CD14-positive monocyte (primary cell): ENCODE measurements at regions not wholly inside any gene's neighbourhood (a gene's known extent, or its start where the extent isn't known, plus 50 kb on each side); places are given as distances from the start of the nearest gene placed in this dataset.

Source experiments
- DNase-seq, 3 donors: peaks; one replicate each; pipeline ENCODE4 v3.0.0-alpha.2; 2011 to 2022
- H2AFZ ChIP-seq: 2 replicates; pipeline ENCODE4 v1.6.0; 2012; ENCODE audit warnings: mild to moderate bottlenecking, low read depth, low read length, inconsistent platforms; ENCODE audit not compliant: insufficient read depth, poor library complexity, severe bottlenecking
- H3K27ac ChIP-seq, 2 donors: 1 replicate in 1 of 2; 2 replicates in 1 of 2; pipeline ENCODE4 v1.5.1; 2012 to 2013; ENCODE audit warnings: low read length in 2 of 2, control low read depth in 1 of 2, inconsistent platforms in 1 of 2, low read depth in 1 of 2, mild to moderate bottlenecking in 1 of 2
- H3K27me3 ChIP-seq, 2 donors: one replicate each; pipeline versions ENCODE4 v1.6.0 to v1.6.1; 2011 to 2013; ENCODE audit warnings: low read length in 2 of 2; ENCODE audit not compliant: control insufficient read depth in 2 of 2, insufficient read depth in 2 of 2
- H3K36me3 ChIP-seq, 2 donors: replicated peaks in 1 of 2; 1 replicate in 1 of 2; 2 replicates in 1 of 2; pipeline versions ENCODE4 v1.5.1 to v1.6.1; 2012 to 2013; ENCODE audit warnings: low read length in 2 of 2, control low read depth in 1 of 2, inconsistent platforms in 1 of 2, mild to moderate bottlenecking in 1 of 2; ENCODE audit not compliant: insufficient read depth in 2 of 2, control insufficient read depth in 1 of 2
- H3K4me1 ChIP-seq, 2 donors: 1 replicate in 1 of 2; 2 replicates in 1 of 2; pipeline versions ENCODE4 v1.5.1 to v1.6.1; 2012 to 2013; ENCODE audit warnings: low read length in 2 of 2, control low read depth in 1 of 2, inconsistent platforms in 1 of 2, mild to moderate bottlenecking in 1 of 2, moderate library complexity in 1 of 2; ENCODE audit not compliant: insufficient read depth in 2 of 2, control insufficient read depth in 1 of 2
- H3K4me2 ChIP-seq: replicated peaks from 2 replicates; pipeline ENCODE3; 2012; ENCODE audit warnings: low read length, moderate library complexity, mild to moderate bottlenecking; ENCODE audit not compliant: poor library complexity, severe bottlenecking; ENCODE audit errors: extremely low read depth
- H3K4me3 ChIP-seq, 3 experiments: fragments of 200-600 bp in 1 of 3; sonication (generic) in 1 of 3; replicated peaks in 1 of 3; 1 replicate in 2 of 3; 2 replicates in 1 of 3; pipeline ENCODE4 v1.5.1; 2011 to 2013; ENCODE audit warnings: low read length in 3 of 3, mild to moderate bottlenecking in 3 of 3, control low read depth in 2 of 3, low read depth in 2 of 3, inconsistent platforms in 1 of 3, moderate library complexity in 1 of 3
- H3K79me2 ChIP-seq: 2 replicates; pipeline ENCODE4 v1.6.0; 2012; ENCODE audit warnings: mild to moderate bottlenecking, control low read depth, inconsistent platforms, low read length, moderate library complexity; ENCODE audit not compliant: insufficient read depth
- H3K9ac ChIP-seq: 2 replicates; pipeline ENCODE4 v1.6.0; 2017; ENCODE audit warnings: low read length, mild to moderate bottlenecking; ENCODE audit not compliant: insufficient read depth, poor library complexity, severe bottlenecking
- H3K9me3 ChIP-seq, 2 donors: replicated peaks in 1 of 2; 1 replicate in 1 of 2; 2 replicates in 1 of 2; pipeline versions ENCODE4 v1.5.1 to v1.6.1; 2012 to 2013; ENCODE audit warnings: low read length in 2 of 2, control low read depth in 1 of 2; ENCODE audit not compliant: control insufficient read depth in 1 of 2, insufficient read depth in 1 of 2
- H4K20me1 ChIP-seq: 2 replicates; pipeline ENCODE4 v1.6.0; 2012; ENCODE audit warnings: mild to moderate bottlenecking, low read length, control low read depth, moderate library complexity; ENCODE audit not compliant: insufficient read depth
- H3K27ac Mint-ChIP-seq, 7 donors: one replicate each; pipeline ENCODE4 v1.8.0; 2020; ENCODE audit warnings: mild to moderate bottlenecking in 7 of 7, mixed read lengths in 7 of 7, moderate library complexity in 6 of 7, inconsistent platforms in 2 of 7
- H3K27me3 Mint-ChIP-seq, 3 donors: one replicate each; pipeline ENCODE4 v1.8.0; 2021 to 2022; ENCODE audit warnings: low read depth in 3 of 3, mild to moderate bottlenecking in 3 of 3, mixed read lengths in 3 of 3, moderate library complexity in 3 of 3, inconsistent platforms in 1 of 3
- H3K36me3 Mint-ChIP-seq, 2 donors: one replicate each; pipeline ENCODE4 v1.8.0; 2020; ENCODE audit warnings: mixed read lengths in 2 of 2, inconsistent platforms in 1 of 2, mild to moderate bottlenecking in 1 of 2
- H3K4me1 Mint-ChIP-seq: one replicate; pipeline ENCODE4 v1.8.0; 2020; ENCODE audit warnings: mild to moderate bottlenecking, mixed read lengths
- H3K4me3 Mint-ChIP-seq, 2 donors: one replicate each; pipeline ENCODE4 v1.8.0; 2020; ENCODE audit warnings: mild to moderate bottlenecking in 2 of 2, mixed read lengths in 2 of 2, moderate library complexity in 1 of 2
- H3K9me3 Mint-ChIP-seq, 7 donors: one replicate each; pipeline ENCODE4 v1.8.0; 2020 to 2022; ENCODE audit warnings: mixed read lengths in 7 of 7, mild to moderate bottlenecking in 6 of 7, moderate library complexity in 6 of 7, inconsistent platforms in 2 of 7
- CTCF ChIP-seq: fragments of 200-600 bp; IDR thresholded peaks from one replicate; pipeline ENCODE4 v1.8.0; 2022; ENCODE audit warnings: antibody characterized with exemption, mild to moderate bottlenecking
- WGBS: methylation state at CpG from one replicate; pipeline ENCODE4 v1.1.5; 2013; ENCODE audit warnings: missing lambda C conversion rate; ENCODE audit not compliant: insufficient coverage; 5-methylcytosine and 5-hydroxymethylcytosine counted together
- intact Hi-C, 2 donors: fragments of 100-400 bp; cut with micrococcal nuclease; formaldehyde crosslinking; loops; one replicate each; pipeline versions ENCODE4 v1.15.0 to v1.15.1; 2023

- Mint-ChIP-seq H3K27ac (no peak overlapping the region), H3K4me3 (no peak overlapping the region), H3K4me1 (no peaks in the 10 kb centered on the region), H3K36me3 (no peaks in the 10 kb centered on the region), H3K9me3 (peaks cover 0 to 2% (median 0%) of the 10 kb centered on the region in 7 donors), H3K27me3 (peaks cover 10 to 16% (median 13%) of the 10 kb centered on the region in 3 donors)
- Histone ChIP-seq H3K4me2 (no peak overlapping the region), H3K27me3 (no peaks in the 10 kb centered on the region), H3K9ac (no peak overlapping the region), H3K4me1 (no peaks in the 10 kb centered on the region), H3K4me3 (no peak overlapping the region), H2AFZ (no peak overlapping the region), H3K9me3 (no peaks in the 10 kb centered on the region), H4K20me1 (no peaks in the 10 kb centered on the region), H3K36me3 (no peaks in the 10 kb centered on the region), H3K79me2 (no peaks in the 10 kb centered on the region), H3K27ac (no peak overlapping the region)
- DNase-seq: no peak
- no peak for TF ChIP-seq CTCF
- intact Hi-C loops: no loop called here
- WGBS: 71% methylated on average over 3 of the region's 7 CpGs
Measured at GRCh38 chr17:79230576-79230975, 156.0 kb downstream of the ENGASE start.

GRCh38 chr17:79226037-79226436 is 151.4 kb downstream of the ENGASE start:
- peak overlapping the region in 1 of 7 donors; percentile 7 for H3K27ac Mint-ChIP-seq
- Histone ChIP-seq H3K79me2 (no peaks in the 10 kb centered on the region), H3K9ac (no peak overlapping the region), H3K4me2 (no peak overlapping the region), H3K4me1 (no peaks in the 10 kb centered on the region), H3K27me3 (peaks cover 0 to 11% of the 10 kb centered on the region in 2 donors), H2AFZ (no peak overlapping the region), H3K27ac (no peak overlapping the region), H3K36me3 (no peaks in the 10 kb centered on the region), H3K9me3 (no peaks in the 10 kb centered on the region), H3K4me3 (no peak overlapping the region), H4K20me1 (no peaks in the 10 kb centered on the region)
- H3K36me3 Mint-ChIP-seq: no peaks in the 10 kb centered on the region
- no peak for DNase-seq
- TF ChIP-seq CTCF: no peak
- peaks cover 21 to 28% (median 27%) of the 10 kb centered on the region in 3 donors for H3K27me3 Mint-ChIP-seq
- 90% methylated on average over 2 of the region's 2 CpGs for WGBS
- H3K4me3 Mint-ChIP-seq: no peak overlapping the region
- H3K9me3 Mint-ChIP-seq: peaks cover 0 to 2% (median 0%) of the 10 kb centered on the region in 7 donors
- H3K4me1 Mint-ChIP-seq: no peaks in the 10 kb centered on the region
- intact Hi-C loops: no loop called here
